SK-N-SH treated with all-trans-retinoic acid at 6 μM for 48 hours (cell line): ENCODE measurements at regions not wholly inside any gene's neighbourhood (a gene's known extent, or its start where the extent isn't known, plus 50 kb on each side); places are given as distances from the start of the nearest gene placed in this dataset.

ENCODE experiments used
- CREB5 ChIP-seq: fragments of 250-450 bp; sonication (Bioruptor Pico); IDR thresholded peaks from 2 replicates; pipeline ENCODE4 v1.5.1; 2020; ENCODE audit warnings: low read depth, mild to moderate bottlenecking, moderate library complexity
- CSDC2 ChIP-seq: fragments of 250-450 bp; sonication (Bioruptor Pico); IDR thresholded peaks from 2 replicates; pipeline ENCODE4 v1.5.0; 2020; ENCODE audit warnings: mild to moderate bottlenecking, moderate library complexity
- PPARA ChIP-seq: fragments of 250-450 bp; sonication (Bioruptor Pico); IDR thresholded peaks from 2 replicates; pipeline ENCODE4 v1.5.0; 2020; ENCODE audit warnings: mild to moderate bottlenecking, borderline replicate concordance

GRCh38 chr2:49298230-49298629 lies 143.9 kb upstream of the FSHR start:
- TF ChIP-seq CREB5 (no peak), PPARA (CRISPR knock-in tag) (no peak), CSDC2 (CRISPR knock-in tag) (no peak)
